IMR-90 (cell line): ENCODE measurements at regions not wholly inside any gene's neighbourhood (a gene's known extent, or its start where the extent isn't known, plus 50 kb on each side); places are given as distances from the start of the nearest gene placed in this dataset.

Source experiments
- ATAC-seq: fragments of 200-7000 bp; cut with Tn5 transposase; 2 replicates; pipeline ENCODE4 v1.9.1; 2020; ENCODE audit warnings: low read depth, mild to moderate bottlenecking, moderate library complexity
- BruUV-seq: library from RNA; stranded (reverse); fragments of 400-500 nt; replicated peaks from 2 replicates; lab custom pipeline; 2021; lab: Mats Ljungman, UMichigan
- CTCF ChIA-PET: fragments of 300-600 bp; formaldehyde crosslinking; extraction: SDS; loops from one replicate; lab custom pipeline; 2021; ENCODE audit warnings: antibody characterized with exemption; lab: Yijun Ruan, JAX
- POLR2A ChIA-PET: fragments of 300-600 bp; sonication (Branson Sonifier 250); formaldehyde crosslinking; loops from one replicate; lab custom pipeline; 2022; ENCODE audit warnings: antibody characterized with exemption; ENCODE audit not compliant: unreplicated experiment; lab: Charles Lee
- DNase-seq: peaks from one replicate; pipeline ENCODE4 v3.0.0; 2013
- H2AFZ ChIP-seq: replicated peaks from 2 replicates; pipeline ENCODE3; 2013; ENCODE audit warnings: low read length, mild to moderate bottlenecking; ENCODE audit not compliant: poor library complexity
- H2AK5ac ChIP-seq: 2 replicates; pipeline ENCODE4 v1.6.1; 2013; ENCODE audit warnings: low read depth, low read length, inconsistent platforms
- H2AK9ac ChIP-seq: replicated peaks from 2 replicates; pipeline ENCODE3; 2013; ENCODE audit warnings: mild to moderate bottlenecking, low read depth, low read length, moderate library complexity; ENCODE audit not compliant: poor library complexity
- H2BK120ac ChIP-seq: 2 replicates; pipeline ENCODE4 v1.6.1; 2013; ENCODE audit warnings: low read depth, low read length, inconsistent platforms
- H2BK15ac ChIP-seq: 3 replicates; pipeline ENCODE4 v1.6.1; 2013; ENCODE audit warnings: low read depth, low read length, inconsistent platforms
- H2BK20ac ChIP-seq: 2 replicates; pipeline ENCODE4 v1.6.1; 2013; ENCODE audit warnings: low read depth, mild to moderate bottlenecking, inconsistent platforms, low read length, moderate library complexity
- H2BK5ac ChIP-seq: 2 replicates; pipeline ENCODE4 v1.6.1; 2013; ENCODE audit warnings: mild to moderate bottlenecking, low read depth, low read length, inconsistent platforms; ENCODE audit not compliant: poor library complexity, severe bottlenecking
- H3K14ac ChIP-seq: replicated peaks from 2 replicates; pipeline ENCODE4 v1.6.1; 2013; ENCODE audit warnings: low read depth, low read length, inconsistent platforms
- H3K18ac ChIP-seq: 2 replicates; pipeline ENCODE4 v1.6.1; 2013; ENCODE audit warnings: low read depth, low read length, control low read depth
- H3K23ac ChIP-seq: 2 replicates; pipeline ENCODE4 v1.6.1; 2013; ENCODE audit warnings: low read depth, low read length, inconsistent platforms
- H3K27ac ChIP-seq: 2 replicates; pipeline ENCODE4 v1.5.1; 2013; ENCODE audit warnings: mild to moderate bottlenecking, control low read depth, low read length; ENCODE audit not compliant: insufficient read depth
- H3K27me3 ChIP-seq: 2 replicates; pipeline ENCODE4 v1.6.1; 2013; ENCODE audit warnings: low read length; ENCODE audit not compliant: control insufficient read depth, insufficient read depth
- H3K36me3 ChIP-seq: 2 replicates; pipeline ENCODE4 v1.6.1; 2013; ENCODE audit warnings: low read length, mixed read lengths; ENCODE audit not compliant: control insufficient read depth, insufficient read depth
- H3K4ac ChIP-seq: 2 replicates; pipeline ENCODE4 v1.6.1; 2013; ENCODE audit warnings: low read depth, low read length, inconsistent platforms
- H3K4me1 ChIP-seq: 2 replicates; pipeline ENCODE4 v1.6.1; 2013; ENCODE audit warnings: low read length, mixed read lengths; ENCODE audit not compliant: control insufficient read depth, insufficient read depth
- H3K4me2 ChIP-seq: 2 replicates; pipeline ENCODE4 v1.6.1; 2013; ENCODE audit warnings: low read depth, mild to moderate bottlenecking, control low read depth, low read length, moderate library complexity
- H3K4me3 ChIP-seq: 2 replicates; pipeline ENCODE4 v1.5.1; 2013; ENCODE audit warnings: low read depth, mild to moderate bottlenecking, control low read depth, low read length, moderate library complexity; ENCODE audit not compliant: insufficient read depth
- H3K56ac ChIP-seq: 2 replicates; pipeline ENCODE4 v1.6.1; 2013; ENCODE audit warnings: low read length, inconsistent platforms; ENCODE audit not compliant: insufficient read depth; ENCODE audit errors: extremely low read depth
- H3K79me1 ChIP-seq, 2 experiments: 2 replicates each; pipeline ENCODE4 v1.6.1; 2013; ENCODE audit warnings: low read length in 2 of 2, inconsistent platforms in 1 of 2, low read depth in 1 of 2
- H3K9ac ChIP-seq: 2 replicates; pipeline ENCODE4 v1.6.1; 2013; ENCODE audit warnings: low read depth, low read length, control low read depth
- H3K9me1 ChIP-seq: 2 replicates; pipeline ENCODE4 v1.6.1; 2013; ENCODE audit warnings: low read length, inconsistent platforms; ENCODE audit not compliant: insufficient read depth
- H3K9me3 ChIP-seq: 2 replicates; pipeline ENCODE4 v1.6.1; 2013; ENCODE audit warnings: low read length; ENCODE audit not compliant: control insufficient read depth, insufficient read depth
- H4K20me1 ChIP-seq: 2 replicates; pipeline ENCODE4 v1.6.1; 2013; ENCODE audit warnings: low read length, inconsistent platforms; ENCODE audit not compliant: insufficient read depth
- H4K5ac ChIP-seq: 2 replicates; pipeline ENCODE4 v1.6.1; 2013; ENCODE audit warnings: mild to moderate bottlenecking, low read depth, low read length, control low read depth
- H4K8ac ChIP-seq, 2 experiments: 2 replicates each; pipeline ENCODE4 v1.6.1; 2013; ENCODE audit warnings: low read depth in 2 of 2, low read length in 2 of 2, control low read depth in 1 of 2, inconsistent platforms in 1 of 2
- H4K91ac ChIP-seq: 2 replicates; pipeline ENCODE4 v1.6.1; 2013; ENCODE audit warnings: low read depth, low read length, inconsistent platforms; ENCODE audit not compliant: insufficient read depth
- BHLHE40 ChIP-seq: fragments of 150-350 bp; IDR thresholded peaks from 2 replicates; pipeline ENCODE4 v1.6.1; 2016; ENCODE audit warnings: mild to moderate bottlenecking, low read depth, low read length
- CEBPB ChIP-seq: IDR thresholded peaks from 2 replicates; pipeline ENCODE4 v1.6.1; 2012; ENCODE audit warnings: low read depth, low read length, improper control_type of control experiment
- CHD1 ChIP-seq: IDR thresholded peaks from 2 replicates; pipeline ENCODE4 v1.6.1; 2012; ENCODE audit warnings: low read depth, low read length, improper control_type of control experiment
- ELK1 ChIP-seq: fragments of 150-350 bp; IDR thresholded peaks from 2 replicates; pipeline ENCODE4 v1.6.1; 2016; ENCODE audit warnings: low read depth, mild to moderate bottlenecking, low read length, moderate library complexity, borderline replicate concordance
- FOS ChIP-seq: fragments of 150-350 bp; IDR thresholded peaks from 2 replicates; pipeline ENCODE4 v1.6.1; 2016; ENCODE audit warnings: low read depth, low read length
- MAFK ChIP-seq: IDR thresholded peaks from 2 replicates; pipeline ENCODE4 v1.6.1; 2012; ENCODE audit warnings: low read depth, low read length, improper control_type of control experiment
- MAZ ChIP-seq: IDR thresholded peaks from 2 replicates; pipeline ENCODE4 v1.6.1; 2012; ENCODE audit warnings: low read depth, mild to moderate bottlenecking, low read length, improper control_type of control experiment, moderate library complexity, borderline replicate concordance
- MXI1 ChIP-seq: IDR thresholded peaks from 2 replicates; pipeline ENCODE4 v1.6.1; 2012; ENCODE audit warnings: low read depth, mild to moderate bottlenecking, low read length, moderate library complexity, borderline replicate concordance
- NFE2L2 ChIP-seq: fragments of 150-350 bp; IDR thresholded peaks from 2 replicates; pipeline ENCODE4 v1.6.1; 2016; ENCODE audit warnings: low read depth, mild to moderate bottlenecking, low read length
- POLR2A ChIP-seq: IDR thresholded peaks from 2 replicates; pipeline ENCODE4 v1.6.1; 2012; ENCODE audit warnings: mild to moderate bottlenecking, low read depth, low read length
- RAD21 ChIP-seq: IDR thresholded peaks from 2 replicates; pipeline ENCODE4 v1.6.1; 2012; ENCODE audit warnings: low read length, improper control_type of control experiment
- RCOR1 ChIP-seq: IDR thresholded peaks from 2 replicates; pipeline ENCODE4 v1.6.1; 2012; ENCODE audit warnings: mild to moderate bottlenecking, low read length, improper control_type of control experiment; ENCODE audit not compliant: insufficient replicate concordance
- RFX5 ChIP-seq: IDR thresholded peaks from 2 replicates; pipeline ENCODE4 v1.8.0; 2012; ENCODE audit warnings: low read depth, mild to moderate bottlenecking, low read length, moderate library complexity
- SMC3 ChIP-seq: fragments of 150-350 bp; IDR thresholded peaks from 2 replicates; pipeline ENCODE4 v1.6.1; 2016; ENCODE audit warnings: low read depth, mild to moderate bottlenecking, antibody characterized with exemption, low read length, moderate library complexity
- WGBS, 2 experiments: methylation state at CpG; one replicate each; pipeline versions ENCODE4 v1.1.5 to v1.1.7; 2013; ENCODE audit warnings: missing lambda C conversion rate in 2 of 2; ENCODE audit not compliant: insufficient read length in 1 of 2; ENCODE audit errors: extremely low coverage in 2 of 2; 5-methylcytosine and 5-hydroxymethylcytosine counted together
- dilution Hi-C: fragments of 300-500 bp; cut with HindIII; formaldehyde crosslinking; loops from one replicate; pipeline ENCODE4 v1.14.3; 2018; ENCODE audit warnings: low sequenced_read_pairs; ENCODE audit not compliant: unreplicated experiment
- in situ Hi-C: fragments of 300-500 bp; cut with MboI; formaldehyde crosslinking; loops from 3 replicates; pipeline ENCODE4 v1.14.3; 2019; ENCODE audit warnings: low sequenced_read_pairs, inconsistent platforms, mixed read lengths
- intact Hi-C: fragments of 100-400 bp; cut with micrococcal nuclease; formaldehyde crosslinking; loops from 2 replicates; pipeline ENCODE4 v1.10.0; 2022
- TF ChIP-seq, protein P1 (sequence below): fragments of 150-350 bp; IDR thresholded peaks from 2 replicates; pipeline ENCODE4 v1.6.1; 2017; ENCODE audit warnings: mild to moderate bottlenecking, antibody characterized with exemption, low read length, low read depth
- TF ChIP-seq, protein P2 (sequence below): conservative IDR thresholded peaks from 2 replicates; pipeline ENCODE4 v1.5.1; 2012; ENCODE audit warnings: mild to moderate bottlenecking, low read depth, low read length, improper control_type of control experiment

- no peak overlapping the region for H3K56ac ChIP-seq
- no peak overlapping the region for H2AFZ ChIP-seq
- H3K14ac ChIP-seq = no peak overlapping the region
- ATAC-seq = no peak
- no CpG with 5 or more reads among the region's 6 CpGs for WGBS, 2 experiments
- BruUV-seq = no TSS peak
- TF ChIP-seq RCOR1 (no peak), CHD1 (no peak), MXI1 (no peak), CEBPB (no peak), NFE2L2 (no peak), SMC3 (no peak), FOS (no peak), BHLHE40 (no peak), MAZ (no peak), RAD21 (no peak), MAFK (no peak), POLR2A (no peak), ELK1 (no peak), RFX5 (no peak)
- TF ChIP-seq, protein P1, sequence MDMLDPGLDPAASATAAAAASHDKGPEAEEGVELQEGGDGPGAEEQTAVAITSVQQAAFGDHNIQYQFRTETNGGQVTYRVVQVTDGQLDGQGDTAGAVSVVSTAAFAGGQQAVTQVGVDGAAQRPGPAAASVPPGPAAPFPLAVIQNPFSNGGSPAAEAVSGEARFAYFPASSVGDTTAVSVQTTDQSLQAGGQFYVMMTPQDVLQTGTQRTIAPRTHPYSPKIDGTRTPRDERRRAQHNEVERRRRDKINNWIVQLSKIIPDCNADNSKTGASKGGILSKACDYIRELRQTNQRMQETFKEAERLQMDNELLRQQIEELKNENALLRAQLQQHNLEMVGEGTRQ = no peak
- TF ChIP-seq, protein P2, sequence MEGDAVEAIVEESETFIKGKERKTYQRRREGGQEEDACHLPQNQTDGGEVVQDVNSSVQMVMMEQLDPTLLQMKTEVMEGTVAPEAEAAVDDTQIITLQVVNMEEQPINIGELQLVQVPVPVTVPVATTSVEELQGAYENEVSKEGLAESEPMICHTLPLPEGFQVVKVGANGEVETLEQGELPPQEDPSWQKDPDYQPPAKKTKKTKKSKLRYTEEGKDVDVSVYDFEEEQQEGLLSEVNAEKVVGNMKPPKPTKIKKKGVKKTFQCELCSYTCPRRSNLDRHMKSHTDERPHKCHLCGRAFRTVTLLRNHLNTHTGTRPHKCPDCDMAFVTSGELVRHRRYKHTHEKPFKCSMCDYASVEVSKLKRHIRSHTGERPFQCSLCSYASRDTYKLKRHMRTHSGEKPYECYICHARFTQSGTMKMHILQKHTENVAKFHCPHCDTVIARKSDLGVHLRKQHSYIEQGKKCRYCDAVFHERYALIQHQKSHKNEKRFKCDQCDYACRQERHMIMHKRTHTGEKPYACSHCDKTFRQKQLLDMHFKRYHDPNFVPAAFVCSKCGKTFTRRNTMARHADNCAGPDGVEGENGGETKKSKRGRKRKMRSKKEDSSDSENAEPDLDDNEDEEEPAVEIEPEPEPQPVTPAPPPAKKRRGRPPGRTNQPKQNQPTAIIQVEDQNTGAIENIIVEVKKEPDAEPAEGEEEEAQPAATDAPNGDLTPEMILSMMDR = no peak
- H3K36me3 ChIP-seq = no peaks in the 10 kb centered on the region
- intact Hi-C loops = no loop called here
- H2BK20ac ChIP-seq = no peak overlapping the region
- DNase-seq = no peak
- no peak overlapping the region for H4K8ac ChIP-seq
- no peaks in the 10 kb centered on the region for H3K9me1 ChIP-seq
- H3K4me1 ChIP-seq = no peaks in the 10 kb centered on the region
- no peak overlapping the region for H3K4me2 ChIP-seq
- H3K9me3 ChIP-seq = peaks cover 10% of the 10 kb centered on the region; the same call in 1 of the 2 replicates
- no peak overlapping the region for H2BK5ac ChIP-seq
- POLR2A ChIA-PET = no interaction called here
- H4K5ac ChIP-seq = no peak overlapping the region
- H3K27me3 ChIP-seq = no peaks in the 10 kb centered on the region
- H4K91ac ChIP-seq = no peak overlapping the region
- no peak overlapping the region for H3K4me3 ChIP-seq
- H3K23ac ChIP-seq = no peak overlapping the region
- no peaks in the 10 kb centered on the region for H4K20me1 ChIP-seq
- H3K27ac ChIP-seq = no peak overlapping the region
- no peak overlapping the region for H3K18ac ChIP-seq
- no peak overlapping the region for H2AK9ac ChIP-seq
- H2AK5ac ChIP-seq = no peak overlapping the region
- no peak overlapping the region for H2BK120ac ChIP-seq
- no peak overlapping the region for H2BK15ac ChIP-seq
- dilution Hi-C loops = no loop called here
- H3K4ac ChIP-seq = no peak overlapping the region
- H3K79me1 ChIP-seq = no peaks in the 10 kb centered on the region
- in situ Hi-C loops = no loop called here
- CTCF ChIA-PET = no interaction called here
- H3K9ac ChIP-seq = no peak overlapping the region
Measured at GRCh38 chr3:5531039-5531438, 343.5 kb downstream of the EDEM1 start.
